Activated CD4-positive, alpha-beta T cell treated with anti-CD3 and anti-CD28 coated beads, Interleukin-2, amount 50 U/mL, for 16 hours (primary cell): ENCODE measurements at regions not wholly inside any gene's neighbourhood (a gene's known extent, or its start where the extent isn't known, plus 50 kb on each side); places are given as distances from the start of the nearest gene placed in this dataset.
"Not testable (repeated sequence)": the region's sequence is repeated elsewhere in the genome, so short reads cannot be mapped to it uniquely, and the experiment has no call there.

Experiments
- DNase-seq: peaks from one replicate; pipeline ENCODE4 v3.0.0-alpha.2; 2020

DNA sequence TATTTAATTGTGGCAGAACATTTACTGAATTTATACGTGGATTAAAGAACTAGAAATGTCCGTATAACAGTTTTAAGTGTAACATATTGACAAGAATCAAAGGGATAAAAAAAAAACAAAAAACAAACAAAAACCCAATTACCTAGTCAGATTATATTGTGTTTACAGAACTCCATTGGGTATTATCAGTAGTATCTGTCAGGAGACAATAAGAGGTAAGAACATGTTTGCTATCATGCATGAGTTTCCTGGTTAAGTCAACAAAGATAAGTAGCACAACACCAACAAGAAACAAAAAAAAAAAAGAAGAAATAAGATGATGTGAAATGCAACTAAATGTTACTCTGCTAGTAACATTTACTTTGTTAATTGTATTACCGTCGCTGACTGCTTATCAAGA is 570.6 kb downstream of the ZBBX start:
- no peak for DNase-seq

DNA sequence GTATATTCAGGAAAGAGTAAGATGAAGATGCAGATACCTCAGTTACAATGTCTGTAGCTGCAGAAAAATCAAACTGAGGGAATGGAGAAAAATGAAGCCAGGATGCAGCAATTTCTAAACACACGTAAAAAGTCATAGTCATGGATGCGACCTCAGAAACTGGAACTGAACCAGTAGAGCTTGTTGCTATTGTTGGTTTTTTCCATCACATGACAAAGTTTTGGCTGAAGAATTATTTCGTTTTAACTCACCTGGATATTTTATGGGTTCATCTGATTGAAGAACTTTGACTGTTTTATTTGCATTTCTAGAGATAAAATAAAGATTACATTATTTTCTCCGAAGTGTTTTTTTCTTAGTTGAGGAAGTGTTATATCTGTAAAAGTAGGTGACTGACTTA is 591.2 kb downstream of the ZBBX start:
- DNase-seq: no peak

DNA sequence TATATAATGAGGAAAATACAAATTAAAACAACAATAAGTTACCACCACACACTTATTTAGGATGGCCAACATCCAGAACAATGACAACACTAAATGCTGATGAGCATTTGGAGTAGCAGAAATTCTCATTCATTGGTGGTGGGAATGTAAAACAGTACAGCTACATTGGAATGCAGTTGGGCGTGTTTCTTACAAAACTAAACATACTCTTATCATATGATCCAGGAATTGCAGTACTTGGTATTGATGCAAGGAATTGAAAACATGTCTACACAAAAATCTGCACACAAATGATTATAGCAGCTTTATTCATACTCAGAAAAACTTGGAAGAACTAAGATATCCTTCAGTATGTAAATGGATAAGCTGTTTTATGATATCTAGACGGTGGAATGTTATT is 594.2 kb downstream of the ZBBX start:
- DNase-seq: no peak

DNA sequence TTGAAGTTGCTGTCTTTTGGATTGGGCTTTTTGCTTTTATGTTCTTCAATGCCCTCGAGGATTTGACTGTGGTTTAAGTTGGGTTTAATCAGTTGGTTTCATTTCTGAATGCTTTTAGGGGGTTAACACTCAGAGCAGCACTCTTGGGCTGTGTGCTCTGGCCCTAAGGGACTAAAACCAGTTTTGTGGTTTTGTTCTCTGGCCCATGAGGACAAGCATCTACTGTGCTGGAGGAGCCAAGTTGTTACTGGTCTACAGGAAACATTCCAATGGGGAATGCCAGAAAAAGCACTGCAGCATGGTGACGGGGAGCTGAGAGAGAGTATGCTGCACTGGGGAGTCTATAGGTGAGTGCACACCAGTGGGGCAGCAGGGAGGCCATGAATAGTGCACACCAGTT is 596.9 kb downstream of the ZBBX start:
- no peak for DNase-seq

DNA sequence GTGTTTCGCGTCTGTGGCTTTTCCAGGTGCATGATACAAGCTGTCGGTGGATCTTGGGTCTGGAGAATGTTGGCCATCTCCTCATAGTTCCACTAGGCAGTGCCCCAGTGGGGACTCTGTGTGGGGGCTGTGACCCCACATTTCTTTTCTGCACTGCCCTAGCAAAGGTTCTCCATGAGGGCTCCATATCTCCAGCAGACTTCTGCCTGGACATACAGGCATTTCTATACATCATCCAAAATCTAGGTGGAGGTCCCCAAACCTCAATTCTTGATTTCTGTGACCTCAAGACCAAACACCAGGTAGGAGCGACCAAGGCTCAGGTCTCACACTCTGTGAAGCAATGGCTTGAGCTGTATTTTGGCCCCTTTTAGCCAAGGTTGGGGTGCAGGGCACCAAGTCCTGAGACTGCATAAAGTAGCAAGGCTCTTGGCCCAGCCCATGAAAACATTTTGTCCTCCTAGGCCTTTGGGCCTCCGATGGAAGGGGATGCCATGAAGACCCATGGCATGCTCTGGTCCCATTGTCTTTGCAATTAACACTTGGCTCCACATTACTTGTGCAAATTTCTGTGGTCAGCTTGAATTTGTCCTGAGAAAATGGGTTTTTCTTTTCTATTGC is 615.3 kb downstream of the ZBBX start:
- DNase-seq: no peak

DNA sequence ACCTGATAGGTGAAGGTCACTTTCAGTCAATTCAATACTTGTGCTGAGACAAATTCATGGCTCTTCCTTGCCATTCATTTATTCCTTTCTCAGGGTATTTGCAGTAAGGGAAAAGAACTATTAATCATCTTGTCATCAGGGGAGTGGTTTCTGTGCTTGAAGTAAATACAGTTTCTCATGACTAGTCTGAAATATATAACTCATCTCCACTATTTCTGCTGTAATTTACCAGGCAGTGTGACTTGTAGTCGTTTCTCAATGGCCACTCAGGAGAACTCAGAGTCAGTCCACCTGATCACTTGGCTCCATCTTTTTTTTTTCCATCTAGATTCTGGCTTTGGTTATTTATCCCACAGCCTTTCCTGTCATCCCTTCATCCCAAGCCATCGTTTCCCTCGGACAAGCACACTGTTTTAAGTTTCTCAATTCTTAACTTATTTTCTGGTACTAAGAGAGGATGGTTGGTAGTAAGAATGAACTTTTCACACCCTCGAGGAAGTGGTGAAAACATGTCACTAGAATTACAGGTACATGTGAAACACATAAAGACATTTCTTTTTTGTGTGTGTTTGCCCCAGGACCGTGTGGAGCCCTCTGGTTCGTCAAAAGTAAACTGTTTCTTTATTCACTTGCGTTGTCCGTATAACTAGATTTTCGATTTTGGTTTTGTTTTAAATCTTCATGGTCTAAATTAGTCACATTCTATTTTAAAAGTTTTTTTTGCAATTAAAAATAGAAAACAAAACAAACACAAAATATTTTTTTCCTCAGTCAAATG is 620.2 kb downstream of the ZBBX start:
- DNase-seq: no peak

DNA sequence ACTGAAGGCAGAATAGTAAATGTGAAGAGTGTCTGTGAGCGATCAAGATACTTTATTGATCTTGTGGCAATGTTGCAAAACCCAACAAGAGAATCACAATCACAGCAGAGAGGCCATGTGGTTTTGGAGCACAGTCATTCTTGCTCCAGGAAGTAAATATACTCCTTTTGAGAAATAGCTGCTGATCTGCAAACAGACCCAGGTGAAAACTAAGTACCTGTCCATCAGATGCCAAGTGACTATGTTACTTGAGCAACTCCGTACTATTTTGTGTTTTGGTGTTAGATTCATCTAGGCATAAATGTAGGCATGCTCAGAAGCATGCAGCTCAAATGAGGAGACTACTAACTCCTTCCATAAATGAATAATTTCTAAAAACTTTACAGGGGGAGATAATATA is 627.9 kb downstream of the ZBBX start:
- DNase-seq: no peak

DNA sequence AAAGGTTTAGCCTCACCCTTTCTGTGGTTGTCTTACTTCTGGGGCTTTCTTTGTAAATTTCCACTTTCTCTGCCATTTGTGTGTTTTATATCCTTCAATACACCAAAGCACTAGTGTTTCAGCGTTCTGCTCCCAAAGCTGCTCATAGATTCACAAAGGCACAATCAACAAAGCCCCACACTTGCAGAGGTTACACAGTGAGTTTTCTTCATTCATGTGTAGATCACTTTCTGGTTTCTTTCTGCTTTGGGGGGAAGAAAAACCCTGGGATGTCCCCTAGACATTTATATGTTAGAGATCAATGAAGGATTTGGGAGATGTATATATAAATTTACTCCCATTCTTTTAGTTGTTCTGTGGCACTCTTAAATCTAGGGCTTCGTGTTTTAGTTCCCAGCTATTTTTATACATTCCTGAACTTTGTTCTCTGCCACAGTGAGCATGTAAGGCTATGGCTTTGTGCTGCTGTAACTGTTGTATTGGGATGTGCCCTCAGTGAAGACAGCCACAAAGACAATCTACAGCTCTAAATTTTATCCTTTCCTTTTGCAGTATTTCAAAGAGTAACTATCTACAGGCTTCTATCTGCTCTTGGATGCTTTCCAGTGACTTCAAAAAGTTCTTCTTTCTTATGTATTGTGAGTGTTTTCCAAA is 636.5 kb downstream of the ZBBX start:
- DNase-seq: no peak

DNA sequence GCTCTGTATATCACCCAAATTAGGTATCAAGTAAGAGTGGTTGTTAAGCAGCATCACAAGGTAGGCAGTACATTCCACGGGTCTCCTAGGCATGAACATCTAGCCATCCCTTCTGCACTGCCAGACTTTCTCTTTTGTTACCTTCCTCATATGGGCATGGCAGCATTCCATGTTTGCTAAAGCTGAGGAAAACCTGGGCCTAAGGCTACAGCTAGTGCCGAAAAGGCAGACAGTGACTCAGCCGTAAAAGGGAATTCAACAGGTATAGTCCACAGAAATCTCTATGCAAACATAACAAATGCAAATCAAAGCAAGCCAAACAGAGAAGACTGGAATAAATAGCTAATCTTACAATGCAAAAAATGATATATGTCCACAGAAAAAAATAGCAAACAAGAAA is 645.4 kb downstream of the ZBBX start:
- no peak for DNase-seq

DNA sequence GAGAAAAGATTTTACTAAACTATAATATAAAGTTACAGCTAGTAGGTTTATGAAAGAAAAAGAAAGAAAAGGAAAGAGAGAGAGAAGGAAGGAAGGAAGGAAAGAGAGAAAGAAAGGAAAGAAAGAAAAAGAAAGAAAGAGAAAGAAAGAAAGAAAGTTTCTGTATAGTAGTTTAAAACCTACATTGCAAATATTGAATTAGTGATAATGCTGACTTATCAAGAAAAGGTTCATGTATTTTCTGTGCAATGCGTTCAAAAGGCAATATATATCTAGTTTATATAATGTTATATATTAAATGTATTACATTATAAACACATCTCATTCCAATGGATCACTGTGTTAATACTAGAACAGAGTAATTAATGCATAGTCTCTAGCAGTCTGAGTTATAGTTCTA is 648.4 kb downstream of the ZBBX start:
- no peak for DNase-seq

DNA sequence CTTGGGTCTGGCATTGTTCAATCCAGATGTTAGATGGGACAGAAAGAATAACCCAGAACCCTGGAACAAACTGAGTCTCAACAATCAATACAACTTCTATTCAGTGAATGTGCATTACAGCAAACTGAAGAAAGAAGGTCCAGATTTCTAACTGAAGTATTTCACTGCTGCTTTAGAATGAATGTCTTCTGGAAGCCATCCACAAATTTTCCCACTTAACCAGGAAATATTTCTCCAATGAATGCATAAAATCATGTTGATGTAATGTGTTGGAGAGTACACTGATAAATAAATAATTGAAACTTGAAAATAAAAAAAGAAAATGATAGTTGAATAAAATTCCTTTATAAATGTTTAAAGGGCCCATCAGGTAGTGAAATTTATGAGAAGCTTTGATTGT is 658.6 kb downstream of the ZBBX start:
- DNase-seq: no peak

DNA sequence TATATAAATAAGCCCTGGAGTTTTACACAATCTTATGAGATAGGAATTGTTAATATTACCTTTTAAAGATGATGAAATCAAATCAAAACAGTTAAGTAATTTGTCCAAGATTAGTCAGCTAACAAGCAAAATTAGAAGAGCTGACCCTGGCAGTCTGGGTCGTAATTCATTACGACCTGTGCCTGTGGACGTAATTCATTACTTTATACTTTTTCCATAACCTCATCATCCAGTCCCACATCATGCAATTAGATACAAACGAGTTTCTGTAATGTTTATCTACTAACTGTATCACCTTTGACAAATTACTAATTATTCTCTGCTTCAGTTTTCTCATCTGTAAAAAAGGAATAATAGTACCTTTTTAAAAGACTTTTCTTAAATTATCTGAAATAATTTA is 665.9 kb downstream of the ZBBX start:
- no peak for DNase-seq

DNA sequence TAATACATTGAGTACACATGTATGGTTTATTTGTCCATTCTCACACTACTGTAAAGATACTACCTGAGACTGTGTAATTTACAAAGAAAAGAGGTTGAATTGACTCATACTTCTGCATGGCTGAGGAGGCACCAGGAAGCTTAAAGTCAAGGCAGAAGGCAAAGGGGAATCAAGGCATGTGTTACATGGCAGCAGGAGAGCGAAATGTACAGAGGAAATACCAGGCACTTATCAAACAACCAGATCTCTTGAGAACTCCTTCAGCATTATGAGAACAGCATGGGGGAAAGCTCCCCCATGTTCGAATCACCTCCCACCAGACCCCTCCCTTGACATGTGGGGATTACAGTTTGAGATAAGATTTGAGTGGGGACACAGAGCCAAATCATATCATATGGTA is 666.3 kb downstream of the ZBBX start:
- DNase-seq: no peak

DNA sequence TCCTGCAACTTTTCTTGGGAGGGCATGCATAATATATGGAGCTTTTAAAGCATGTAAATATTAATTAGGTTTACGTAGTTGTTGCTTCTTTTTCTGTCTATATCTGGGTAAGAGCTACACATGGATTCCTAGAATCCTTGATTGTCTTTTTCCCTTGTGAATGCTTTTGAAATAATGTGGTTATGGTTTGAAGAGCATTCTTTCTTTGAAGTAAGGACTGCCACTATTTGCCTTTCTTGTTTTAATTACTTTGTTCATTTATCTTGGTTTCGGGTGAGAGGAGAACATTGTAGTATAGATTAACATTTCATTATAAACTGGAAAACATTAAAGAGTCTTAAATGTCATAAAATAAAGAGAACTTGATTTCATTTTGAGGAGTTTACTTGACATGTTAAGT is 674.0 kb downstream of the ZBBX start:
- no peak for DNase-seq

DNA sequence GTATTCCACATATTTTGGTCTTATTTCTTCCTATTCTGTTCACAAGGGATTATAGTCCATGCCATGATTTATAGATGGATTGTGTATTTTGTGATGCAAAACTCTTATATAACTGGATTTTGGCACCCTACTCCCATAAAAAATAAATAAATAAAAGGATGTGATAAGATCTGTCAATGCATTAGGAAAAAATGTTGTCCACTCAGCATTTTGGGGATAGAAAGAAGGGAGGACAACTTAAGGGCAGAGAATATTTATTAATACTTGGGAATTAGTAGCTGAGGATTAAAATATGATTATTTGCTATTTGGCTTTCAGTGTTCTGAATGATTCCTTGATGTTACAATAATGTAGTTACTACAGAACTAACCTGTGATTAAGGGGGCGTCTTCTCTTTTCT is 682.6 kb downstream of the ZBBX start:
- DNase-seq: no peak

DNA sequence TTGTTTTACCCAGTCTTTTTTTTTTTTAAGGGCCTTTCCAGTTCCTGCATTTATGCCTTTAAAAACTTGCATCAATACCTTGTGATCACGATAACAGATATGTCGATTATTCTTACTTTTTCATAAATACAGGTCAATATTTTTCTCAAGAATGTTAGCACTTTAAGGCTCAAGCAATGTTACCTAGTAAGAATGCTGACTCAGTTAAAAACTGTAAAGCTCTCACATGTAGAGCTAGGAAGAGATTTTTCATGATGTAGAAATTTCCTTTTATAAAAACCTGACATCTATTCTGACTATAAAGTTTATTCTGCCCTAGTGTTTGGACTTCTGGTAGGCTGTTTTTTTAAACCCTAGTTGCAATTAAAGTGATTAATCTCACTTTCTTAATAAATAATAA is 684.0 kb downstream of the ZBBX start:
- no peak for DNase-seq

DNA sequence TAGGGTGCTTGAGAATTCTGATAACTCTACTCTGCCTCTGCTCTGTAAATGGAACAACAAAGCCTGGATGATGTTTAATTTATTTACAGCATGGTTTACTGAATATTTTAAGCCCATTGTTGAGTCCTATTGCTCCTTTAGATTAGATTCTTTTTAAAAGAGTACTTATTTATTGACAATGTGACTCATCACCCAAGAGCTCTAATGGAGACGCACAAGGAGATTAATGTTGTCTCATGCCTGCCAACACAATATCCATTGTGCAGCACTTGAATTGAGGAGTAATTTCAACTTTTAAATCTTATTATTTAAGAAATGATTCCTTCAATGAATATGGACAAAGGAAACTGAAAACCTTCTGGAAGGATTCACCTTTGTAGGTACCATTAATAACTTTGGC is 691.4 kb downstream of the ZBBX start:
- no peak for DNase-seq

DNA sequence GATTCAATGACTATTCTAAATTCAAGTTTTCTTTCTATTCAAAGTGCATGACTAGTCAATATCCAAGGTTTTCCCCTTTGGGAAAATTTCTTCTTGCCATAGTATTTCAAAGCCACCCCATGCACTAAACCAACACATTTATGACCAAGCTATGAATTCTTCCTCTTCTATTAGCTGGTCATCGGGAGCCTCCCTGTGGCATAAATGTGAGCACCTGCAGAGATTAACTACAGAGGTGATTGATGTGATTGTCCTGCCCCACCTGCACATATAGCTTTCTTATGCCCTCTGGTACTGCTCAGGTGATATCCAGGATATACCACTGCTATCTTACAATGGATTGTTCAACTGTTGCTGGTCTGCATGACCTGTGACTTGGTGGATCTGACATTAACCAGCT is 694.9 kb downstream of the ZBBX start:
- no peak for DNase-seq

DNA sequence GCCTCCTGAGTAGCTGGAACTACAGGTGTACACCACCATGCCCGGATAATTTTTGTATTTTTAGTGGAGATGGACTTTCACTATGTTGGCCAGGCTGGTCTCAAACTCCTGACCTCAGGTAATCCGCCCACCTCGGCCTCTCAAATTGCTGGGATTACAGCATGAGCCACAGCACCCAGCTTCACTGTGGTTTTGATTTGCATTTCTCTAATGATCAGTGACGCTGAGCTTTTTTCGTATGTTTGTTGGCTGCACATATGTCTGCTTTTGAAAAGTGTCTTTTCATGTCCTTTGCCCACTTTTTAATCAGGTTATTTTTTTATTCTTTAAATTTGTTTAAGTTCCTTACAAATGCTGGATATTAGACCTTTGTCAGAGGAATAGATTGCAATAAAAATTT is 696.0 kb downstream of the ZBBX start:
- DNase-seq: not testable (repeated sequence)

DNA sequence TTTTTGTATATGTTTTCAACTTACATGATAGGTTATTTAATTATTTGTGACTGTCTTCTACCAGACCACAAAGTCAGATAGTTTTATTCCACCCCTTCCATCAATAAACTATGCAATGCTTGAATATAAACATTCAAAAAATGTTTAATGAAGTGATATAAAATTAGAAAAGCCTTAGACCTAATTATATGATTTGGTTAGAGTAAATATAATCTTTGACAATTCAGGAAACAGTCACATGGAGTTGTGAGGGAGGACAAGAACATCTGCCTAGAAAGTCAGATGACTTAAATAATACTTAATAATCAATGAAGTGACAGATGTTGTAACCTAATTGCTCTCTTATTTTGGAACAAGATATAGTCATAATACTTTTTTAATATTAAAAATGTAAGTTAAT is 710.3 kb downstream of the ZBBX start:
- DNase-seq: no peak

DNA sequence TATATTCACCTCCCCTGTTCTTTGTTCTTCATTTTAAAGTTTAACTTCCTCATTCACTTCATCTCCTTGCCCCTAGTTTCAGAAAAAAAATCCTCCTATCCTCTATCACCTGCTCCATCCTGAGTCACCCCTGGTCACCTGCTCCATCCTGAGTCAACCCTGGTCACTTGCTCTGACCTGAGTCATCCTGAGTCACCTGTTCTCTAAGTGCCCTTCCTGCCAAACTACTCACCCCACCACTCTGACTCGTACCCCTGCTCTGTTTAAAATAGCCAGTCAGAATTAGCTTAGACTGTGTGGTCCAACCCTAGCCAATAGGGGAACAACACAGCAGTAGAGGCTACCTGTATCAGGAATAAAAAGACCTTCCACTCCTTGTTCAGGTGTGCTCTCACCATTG is 716.9 kb downstream of the ZBBX start:
- DNase-seq: no peak

DNA sequence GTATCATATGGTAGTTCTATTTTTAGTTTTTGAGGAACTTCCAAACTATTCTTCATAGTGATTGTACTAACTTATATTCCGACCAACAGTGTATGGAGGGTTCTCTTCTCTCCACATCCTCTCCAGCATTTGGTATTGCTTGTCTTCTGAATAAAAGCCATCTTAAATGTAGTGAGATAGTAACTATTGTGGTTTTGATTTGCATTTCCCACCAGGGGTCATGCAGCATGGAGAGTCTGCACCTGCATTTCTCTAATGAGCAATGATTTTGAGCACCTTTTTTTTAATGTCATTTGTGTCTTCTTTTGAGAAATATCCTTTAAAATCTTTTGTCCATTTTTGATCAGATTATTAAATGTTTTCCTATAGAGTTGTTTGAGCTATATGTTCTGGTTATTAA is 718.5 kb downstream of the ZBBX start:
- DNase-seq: no peak

DNA sequence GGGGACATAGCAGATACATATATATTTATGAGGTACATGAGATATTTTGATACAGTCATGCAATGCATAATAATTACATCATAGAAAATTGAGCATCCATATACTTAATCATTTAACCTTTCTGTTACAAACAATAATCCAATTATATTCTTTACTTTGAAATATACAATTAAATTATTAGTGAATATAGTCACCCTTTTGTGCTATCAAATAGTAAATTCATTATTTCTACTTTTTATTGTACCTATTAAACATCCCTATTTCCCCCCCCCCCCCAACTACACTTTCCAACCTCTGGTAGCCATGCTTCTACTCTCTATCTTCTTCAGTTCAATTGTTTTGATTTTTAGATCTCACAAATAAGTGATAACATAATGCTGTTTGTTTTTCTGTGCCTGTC is 719.1 kb downstream of the ZBBX start:
- no peak for DNase-seq

DNA sequence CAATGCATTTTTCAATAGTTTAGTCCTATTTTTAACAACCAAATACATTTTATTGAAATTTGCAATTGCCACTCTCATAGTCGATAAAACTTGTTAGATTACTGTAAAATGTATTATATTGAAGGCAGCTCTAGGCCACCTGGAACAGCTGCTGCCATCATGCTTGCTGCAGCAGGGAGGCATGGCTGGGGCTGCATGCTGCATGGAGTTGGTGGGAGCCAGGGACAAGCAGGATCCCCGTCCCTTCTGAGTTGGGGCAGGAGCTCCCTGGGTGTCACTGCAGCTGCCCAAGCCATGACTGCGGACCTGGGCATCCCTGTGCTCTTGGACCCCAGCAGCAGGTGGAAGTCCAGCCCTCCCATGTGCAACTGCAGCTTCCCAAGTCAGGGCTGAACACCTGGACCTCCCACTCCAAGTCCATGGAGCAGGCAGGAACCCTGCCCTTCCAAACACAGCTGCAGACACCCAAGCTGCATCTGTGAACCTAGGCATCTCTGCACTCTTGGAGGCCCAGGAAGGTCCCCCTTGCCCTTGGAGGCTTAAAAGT is 742.0 kb downstream of the ZBBX start:
- DNase-seq: no peak
